Adipocyte (in vitro differentiated cells): ENCODE measurements at regions not wholly inside any gene's neighbourhood (a gene's known extent, or its start where the extent isn't known, plus 50 kb on each side); places are given as distances from the start of the nearest gene placed in this dataset.

Source experiments
- DNase-seq: peaks from one replicate; pipeline ENCODE4 v3.0.0-alpha.2; 2015; ENCODE audit warnings: low read depth
- H3K27me3 ChIP-seq: replicated peaks from 2 replicates; pipeline ENCODE4 v1.7.0; 2013; ENCODE audit warnings: mild to moderate bottlenecking, low read length, moderate library complexity; ENCODE audit not compliant: control insufficient read depth, insufficient read depth
- H3K36me3 ChIP-seq: 2 replicates; pipeline ENCODE4 v1.7.0; 2013; ENCODE audit warnings: low read length, mild to moderate bottlenecking, moderate library complexity; ENCODE audit not compliant: control insufficient read depth, insufficient read depth, severe bottlenecking
- H3K4me1 ChIP-seq: 2 replicates; pipeline ENCODE4 v1.7.0; 2013; ENCODE audit warnings: mild to moderate bottlenecking, low read length, moderate library complexity; ENCODE audit not compliant: control insufficient read depth, insufficient read depth
- H3K4me3 ChIP-seq: 2 replicates; pipeline ENCODE4 v1.7.0; 2013; ENCODE audit warnings: mild to moderate bottlenecking, low read length, moderate library complexity
- H3K9ac ChIP-seq: 2 replicates; pipeline ENCODE4 v1.7.0; 2013; ENCODE audit warnings: mild to moderate bottlenecking, low read length, moderate library complexity
- H3K9me3 ChIP-seq: 2 replicates; pipeline ENCODE4 v1.7.0; 2013; ENCODE audit warnings: mild to moderate bottlenecking, low read length, moderate library complexity; ENCODE audit not compliant: control insufficient read depth

DNA sequence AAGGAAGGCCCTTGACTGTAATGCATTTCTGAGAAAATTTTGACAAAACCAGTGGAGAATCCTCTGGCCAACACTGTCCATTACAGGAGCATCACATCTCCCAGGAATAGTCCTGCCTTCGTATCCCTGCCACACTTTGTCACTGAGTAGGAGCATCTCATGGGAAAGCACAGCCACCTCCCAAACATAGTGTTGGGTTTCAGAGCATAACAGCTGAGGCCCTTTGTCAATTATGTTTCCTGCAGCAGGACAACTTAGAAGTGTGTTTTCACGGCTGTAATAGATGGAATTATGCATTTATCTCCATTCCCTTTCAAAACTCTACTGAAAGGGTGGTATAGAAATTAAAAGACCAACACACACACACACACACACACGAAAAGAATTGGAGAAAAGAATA is 91.1 kb upstream of the SMAD1 start:
- Histone ChIP-seq H3K9ac (no peak overlapping the region), H3K27me3 (no peaks in the 10 kb centered on the region), H3K36me3 (no peaks in the 10 kb centered on the region), H3K4me3 (no peak overlapping the region), H3K9me3 (peaks cover 2% of the 10 kb centered on the region), H3K4me1 (no peaks in the 10 kb centered on the region)
- no peak for DNase-seq

DNA sequence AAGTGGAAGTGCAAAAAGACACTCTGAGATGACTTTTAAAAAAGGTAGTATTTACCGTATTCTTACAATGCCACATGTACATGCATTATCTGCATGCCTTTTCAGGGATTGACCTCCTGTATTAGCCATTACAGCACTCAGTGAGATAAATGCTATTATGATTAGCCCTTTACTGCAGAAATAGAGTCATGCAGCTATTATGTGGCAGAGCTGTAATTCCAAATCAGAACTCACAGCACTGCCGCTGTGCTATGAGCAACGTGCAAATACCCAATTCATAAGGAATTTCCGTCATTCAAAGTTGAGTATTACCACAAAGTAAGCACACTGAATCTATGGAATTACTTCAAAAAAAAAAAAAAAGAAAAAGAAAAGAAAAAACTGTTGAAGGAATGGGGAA is 92.1 kb upstream of the SMAD1 start:
- Histone ChIP-seq H3K36me3 (no peaks in the 10 kb centered on the region), H3K9me3 (peaks cover 9% of the 10 kb centered on the region), H3K4me1 (no peaks in the 10 kb centered on the region), H3K27me3 (no peaks in the 10 kb centered on the region), H3K4me3 (no peak overlapping the region), H3K9ac (no peak overlapping the region)
- no peak for DNase-seq

DNA sequence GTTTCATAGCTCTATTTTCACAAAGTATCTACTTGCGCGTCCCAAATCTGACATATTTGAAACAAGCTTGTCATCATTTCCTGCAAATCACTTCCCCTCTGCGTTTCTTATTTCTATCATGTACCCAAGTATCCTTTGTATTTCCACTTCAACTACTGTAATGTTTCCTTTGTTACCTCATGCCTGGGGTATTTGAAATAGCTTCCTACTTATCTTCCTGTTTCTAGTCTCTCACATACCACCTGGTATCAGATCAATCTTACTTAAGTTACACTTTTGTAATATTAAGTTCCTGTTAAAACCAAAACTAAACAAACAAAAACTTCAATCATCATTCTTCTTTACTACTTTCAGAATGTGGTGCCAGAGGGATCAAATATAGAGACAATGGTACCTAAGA is 93.6 kb upstream of the SMAD1 start:
- Histone ChIP-seq H3K27me3 (no peaks in the 10 kb centered on the region), H3K9ac (no peak overlapping the region), H3K9me3 (peaks cover 22% of the 10 kb centered on the region), H3K4me3 (no peak overlapping the region), H3K36me3 (no peaks in the 10 kb centered on the region), H3K4me1 (no peaks in the 10 kb centered on the region)
- no peak for DNase-seq

DNA sequence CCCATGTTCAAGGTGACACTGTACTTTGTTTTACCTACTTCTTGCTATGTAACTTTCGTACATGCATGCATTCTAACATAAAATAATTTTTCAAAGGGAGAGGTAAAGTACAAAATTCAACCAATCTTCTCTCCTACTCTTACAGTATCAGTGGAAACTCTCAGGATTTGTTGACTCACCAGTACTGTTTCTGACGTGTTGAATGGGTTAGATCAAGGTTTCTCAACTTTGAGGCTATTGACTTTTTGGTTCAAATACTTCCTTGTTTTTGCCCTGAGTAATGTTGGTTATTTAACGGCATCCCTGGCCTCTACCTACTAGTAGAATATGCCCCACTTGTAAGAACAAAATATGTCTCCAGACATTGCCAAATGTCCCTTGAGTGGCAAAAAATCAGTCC is 94.6 kb upstream of the SMAD1 start:
- Histone ChIP-seq H3K9ac (no peak overlapping the region), H3K27me3 (no peaks in the 10 kb centered on the region), H3K36me3 (no peaks in the 10 kb centered on the region), H3K9me3 (peaks cover 22% of the 10 kb centered on the region), H3K4me3 (no peak overlapping the region), H3K4me1 (no peaks in the 10 kb centered on the region)
- no peak for DNase-seq

DNA sequence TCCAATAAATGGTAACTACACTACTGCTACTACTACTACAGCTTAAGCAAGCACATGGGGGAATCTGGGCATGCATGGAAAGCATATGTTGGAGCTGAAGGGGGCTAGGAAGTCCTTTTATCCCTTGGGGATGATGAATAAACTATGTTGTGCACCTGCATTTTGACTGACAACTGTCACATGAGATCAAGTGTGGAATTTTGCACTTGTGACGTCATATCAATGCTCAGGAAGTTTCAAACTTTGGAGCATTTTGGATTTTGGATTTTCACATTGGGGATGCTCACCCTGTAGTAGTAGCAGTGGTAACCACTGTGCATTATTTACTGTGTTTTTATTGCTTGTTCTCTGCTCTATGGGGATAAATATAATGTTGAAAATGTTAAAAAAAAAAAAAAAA is 100.5 kb upstream of the SMAD1 start:
- Histone ChIP-seq H3K27me3 (no peaks in the 10 kb centered on the region), H3K36me3 (no peaks in the 10 kb centered on the region), H3K9ac (no peak overlapping the region), H3K4me1 (no peaks in the 10 kb centered on the region), H3K9me3 (peaks cover 22% of the 10 kb centered on the region), H3K4me3 (no peak overlapping the region)
- no peak for DNase-seq

DNA sequence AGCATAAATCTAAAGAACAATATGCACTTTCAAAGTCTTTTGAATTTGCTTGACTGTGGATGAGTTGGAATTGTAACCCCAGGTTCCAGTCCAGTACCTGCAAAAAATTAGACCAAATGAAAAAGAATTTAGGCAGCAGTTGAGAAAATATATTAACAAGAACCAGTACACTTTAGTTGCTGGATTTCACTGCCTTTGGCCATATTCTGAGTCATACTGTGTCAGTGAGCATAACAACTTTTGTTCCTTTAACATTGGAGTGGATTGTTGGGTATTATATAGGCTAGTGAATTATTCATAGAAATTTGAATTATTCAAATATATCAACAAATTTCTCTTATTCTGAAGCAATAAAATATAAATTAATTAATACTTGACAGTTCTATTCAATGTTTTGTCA is 101.5 kb upstream of the SMAD1 start:
- no peak for DNase-seq
- Histone ChIP-seq H3K9me3 (peaks cover 17% of the 10 kb centered on the region), H3K4me1 (no peaks in the 10 kb centered on the region), H3K27me3 (no peaks in the 10 kb centered on the region), H3K4me3 (no peak overlapping the region), H3K9ac (no peak overlapping the region), H3K36me3 (no peaks in the 10 kb centered on the region)

DNA sequence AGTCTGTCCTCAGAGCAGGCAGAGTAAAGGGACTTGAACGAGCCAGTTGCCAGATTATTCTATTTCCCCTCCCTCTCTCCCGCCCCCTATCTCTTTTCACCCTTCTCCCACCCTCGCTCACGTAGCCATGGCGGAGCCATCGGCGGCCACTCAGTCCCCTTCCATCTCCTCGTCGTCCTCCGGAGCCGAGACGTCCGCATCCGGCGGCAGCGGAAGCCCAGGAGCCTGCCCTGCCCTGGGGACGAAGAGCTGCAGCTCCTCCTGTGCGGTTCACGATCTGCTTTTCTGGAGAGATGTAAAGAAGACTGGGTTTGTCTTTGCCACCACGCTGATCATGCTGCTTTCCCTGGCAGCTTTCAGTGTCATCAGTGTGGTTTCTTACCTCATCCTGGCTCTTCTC is 106.2 kb upstream of the SMAD1 start:
- DNase-seq, result no peak
- H3K4me3 ChIP-seq, result no peak overlapping the region
- no peak overlapping the region for H3K9ac ChIP-seq

DNA sequence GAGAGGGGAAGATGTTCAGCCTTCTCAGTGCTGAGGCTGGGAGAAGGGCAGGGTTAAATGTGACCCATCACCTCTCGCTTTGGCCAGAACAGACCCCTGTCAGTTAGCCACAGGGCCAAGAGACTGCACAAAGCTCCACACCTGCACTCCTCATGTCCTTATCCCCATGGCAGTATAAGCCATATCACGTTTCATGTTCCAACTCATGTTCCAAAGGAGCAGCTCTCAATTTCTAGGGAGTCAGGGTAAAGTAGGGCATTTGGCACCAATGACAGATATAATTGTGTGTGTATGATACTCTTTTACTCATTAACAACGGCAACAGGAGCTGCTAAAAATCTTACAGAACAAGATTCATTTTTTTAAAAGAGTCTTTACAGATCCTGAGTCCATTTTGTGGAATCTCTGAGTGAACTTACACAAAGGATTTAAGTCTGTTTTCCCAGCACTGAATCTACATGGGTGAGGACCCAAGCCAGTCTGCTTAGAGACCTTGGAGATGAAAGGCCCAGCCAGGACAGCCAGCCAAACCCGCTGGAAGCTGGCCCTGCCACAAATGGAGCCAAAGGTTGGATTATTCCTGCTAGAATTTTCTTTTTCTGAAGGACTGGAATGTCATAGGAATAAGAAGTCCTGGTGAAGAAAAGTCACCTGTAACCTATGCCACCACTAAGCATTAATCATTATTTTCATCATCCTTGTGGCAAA is 129.1 kb upstream of the SMAD1 start:
- DNase-seq, result no peak
- no peaks in the 10 kb centered on the region for H3K4me1 ChIP-seq
- H3K36me3 ChIP-seq, result no peaks in the 10 kb centered on the region

More for the DNA sequence above, 106.2 kb upstream of the SMAD1 start:
- no peaks in the 10 kb centered on the region for H3K9me3 ChIP-seq
- H3K27me3 ChIP-seq, result no peaks in the 10 kb centered on the region
- H3K4me1 ChIP-seq, result no peaks in the 10 kb centered on the region
- no peaks in the 10 kb centered on the region for H3K36me3 ChIP-seq

DNA sequence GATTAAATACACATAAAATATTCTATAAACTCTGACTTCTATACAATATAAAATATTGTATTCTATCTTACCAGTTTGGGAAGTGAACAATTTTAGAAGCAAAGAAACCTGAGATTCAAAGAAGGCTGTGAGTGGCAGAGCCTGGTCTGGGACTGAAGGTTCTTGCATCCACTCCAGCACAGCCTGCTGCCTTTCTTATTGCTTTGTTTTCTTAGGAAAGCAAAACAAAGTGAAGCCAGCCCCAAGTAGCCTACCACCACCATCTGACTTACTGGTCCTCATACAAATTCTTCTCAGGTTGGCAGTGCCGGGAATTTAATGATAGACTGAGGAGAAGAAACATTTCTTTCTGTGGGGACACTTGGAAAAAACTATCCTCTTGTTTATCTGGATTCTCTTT is 129.7 kb upstream of the SMAD1 start:
- Histone ChIP-seq H3K36me3 (no peaks in the 10 kb centered on the region), H3K27me3 (no peaks in the 10 kb centered on the region), H3K4me3 (no peak overlapping the region), H3K4me1 (no peaks in the 10 kb centered on the region), H3K9ac (no peak overlapping the region), H3K9me3 (peaks cover 9% of the 10 kb centered on the region)
- no peak for DNase-seq

More for the DNA sequence above, 129.1 kb upstream of the SMAD1 start:
- H3K9ac ChIP-seq, result no peak overlapping the region
- H3K4me3 ChIP-seq, result no peak overlapping the region
- no peaks in the 10 kb centered on the region for H3K27me3 ChIP-seq
- H3K9me3 ChIP-seq, result peaks cover 9% of the 10 kb centered on the region

DNA sequence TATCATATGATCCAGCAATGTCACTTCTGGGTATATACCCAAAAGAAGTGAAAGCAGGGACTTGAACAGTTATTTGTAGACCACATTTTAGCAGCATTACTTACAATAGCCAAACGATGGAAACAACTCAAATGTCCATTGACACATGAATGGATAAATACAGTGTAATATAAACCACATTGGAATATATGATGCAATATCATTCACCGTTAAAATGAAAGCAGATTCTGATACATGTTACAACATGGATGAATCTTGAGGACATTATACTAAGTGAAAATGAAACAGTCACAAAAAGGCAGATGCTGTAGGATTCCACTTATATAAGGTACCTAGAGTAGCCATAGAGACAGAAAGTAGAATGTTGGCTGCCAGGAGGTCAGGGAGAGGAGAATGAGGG is 130.5 kb upstream of the SMAD1 start:
- Histone ChIP-seq H3K9me3 (peaks cover 9% of the 10 kb centered on the region), H3K4me3 (no peak overlapping the region), H3K9ac (no peak overlapping the region), H3K36me3 (no peaks in the 10 kb centered on the region), H3K4me1 (no peaks in the 10 kb centered on the region), H3K27me3 (no peaks in the 10 kb centered on the region)
- DNase-seq, result peak; percentile 42

DNA sequence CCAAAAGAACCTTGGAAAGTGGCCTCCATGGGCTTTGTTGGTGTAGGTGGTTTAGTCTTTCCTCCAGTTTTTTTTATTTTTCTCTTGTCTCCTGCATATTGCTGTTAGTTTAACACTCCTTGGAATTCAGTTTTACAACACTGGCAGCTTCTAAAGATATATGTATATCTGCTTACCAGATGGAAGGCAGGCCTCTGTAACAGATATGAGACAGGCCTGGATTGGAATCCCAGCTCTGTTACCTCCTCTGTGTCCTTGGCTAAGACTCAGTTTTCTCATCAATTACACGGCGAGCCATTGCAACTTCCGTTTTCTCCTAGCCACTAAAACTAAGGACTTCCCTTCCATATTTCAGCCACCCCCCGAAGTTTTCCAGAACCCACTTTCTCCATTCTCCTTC is 133.4 kb upstream of the SMAD1 start:
- Histone ChIP-seq H3K9ac (no peak overlapping the region), H3K36me3 (no peaks in the 10 kb centered on the region), H3K4me3 (no peak overlapping the region), H3K27me3 (no peaks in the 10 kb centered on the region), H3K9me3 (peaks cover 3% of the 10 kb centered on the region), H3K4me1 (no peaks in the 10 kb centered on the region)
- no peak for DNase-seq

DNA sequence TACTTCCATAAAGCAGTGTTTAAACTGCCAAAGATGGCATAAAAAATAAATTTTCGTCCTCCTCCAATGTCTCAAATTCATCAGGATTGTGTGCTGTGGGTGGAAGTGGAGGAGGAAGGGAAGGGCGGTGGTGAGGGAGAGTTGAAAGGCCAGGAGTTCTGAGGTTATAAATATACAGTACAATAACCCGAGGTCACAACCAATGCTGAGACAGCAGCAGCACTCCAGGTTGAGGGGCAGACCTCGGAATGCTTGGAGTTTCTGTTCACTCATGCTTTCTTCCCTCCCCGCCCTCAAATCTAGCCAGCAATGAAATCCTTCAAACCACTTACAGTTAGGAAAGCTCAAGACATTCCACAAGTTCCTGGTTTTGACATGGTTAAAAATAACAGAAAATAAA is 134.0 kb upstream of the SMAD1 start:
- no peaks in the 10 kb centered on the region for H3K4me1 ChIP-seq
- H3K4me3 ChIP-seq, result no peak overlapping the region
- peak; percentile 25 for DNase-seq
- peaks cover 3% of the 10 kb centered on the region for H3K9me3 ChIP-seq
- H3K36me3 ChIP-seq, result no peaks in the 10 kb centered on the region
- H3K27me3 ChIP-seq, result no peaks in the 10 kb centered on the region
- no peak overlapping the region for H3K9ac ChIP-seq
